KMS-11 (cell line): ENCODE measurements at regions not wholly inside any gene's neighbourhood (a gene's known extent, or its start where the extent isn't known, plus 50 kb on each side); places are given as distances from the start of the nearest gene placed in this dataset.
"Not testable (repeated sequence)": the region's sequence is repeated elsewhere in the genome, so short reads cannot be mapped to it uniquely, and the experiment has no call there.

Source experiments
- H2AFZ ChIP-seq: fragments of 200-600 bp; sonication (generic); 2 replicates; pipeline ENCODE4 v1.6.1; 2016; ENCODE audit warnings: antibody characterized with exemption, mixed run types, low read depth
- H3K27ac ChIP-seq: fragments of 200-600 bp; sonication (generic); 2 replicates; pipeline ENCODE4 v1.6.1; 2016; ENCODE audit warnings: mild to moderate bottlenecking, mixed run types
- H3K27me3 ChIP-seq: fragments of 200-600 bp; sonication (generic); 2 replicates; pipeline ENCODE4 v1.6.1; 2017; ENCODE audit warnings: mild to moderate bottlenecking, low read depth, mixed run types, moderate library complexity; ENCODE audit not compliant: insufficient read depth
- H3K36me3 ChIP-seq: fragments of 200-600 bp; sonication (generic); 2 replicates; pipeline ENCODE4 v1.6.1; 2017; ENCODE audit warnings: mild to moderate bottlenecking, mixed run types; ENCODE audit not compliant: insufficient read depth
- H3K4me1 ChIP-seq: fragments of 200-600 bp; sonication (generic); 2 replicates; pipeline ENCODE4 v1.6.1; 2016; ENCODE audit warnings: mild to moderate bottlenecking, low read depth, mixed run types; ENCODE audit not compliant: poor library complexity, severe bottlenecking
- H3K4me2 ChIP-seq: fragments of 200-600 bp; sonication (generic); 2 replicates; pipeline ENCODE4 v1.7.0; 2016; ENCODE audit warnings: mild to moderate bottlenecking, mixed run types
- H3K4me3 ChIP-seq: fragments of 200-600 bp; sonication (generic); IDR thresholded peaks from 2 replicates; pipeline ENCODE4 v1.6.1; 2017; ENCODE audit warnings: low read depth, low read length, mixed read lengths; ENCODE audit not compliant: insufficient read depth
- H3K79me2 ChIP-seq: fragments of 200-600 bp; sonication (generic); 2 replicates; pipeline ENCODE4 v1.6.1; 2016; ENCODE audit warnings: low read depth, mixed run types; ENCODE audit not compliant: insufficient read depth
- H3K9ac ChIP-seq: fragments of 200-600 bp; sonication (generic); 2 replicates; pipeline ENCODE4 v1.6.1; 2016; ENCODE audit warnings: mild to moderate bottlenecking, mixed run types
- H4K20me1 ChIP-seq: fragments of 200-600 bp; sonication (generic); 2 replicates; pipeline ENCODE4 v1.6.1; 2016; ENCODE audit warnings: mild to moderate bottlenecking, mixed run types; ENCODE audit not compliant: insufficient read depth
- CTCF ChIP-seq: fragments of 200-600 bp; sonication (generic); conservative IDR thresholded peaks from 2 replicates; pipeline ENCODE4 v1.6.1; 2017; ENCODE audit warnings: low read depth, mild to moderate bottlenecking, antibody characterized with exemption, low read length, moderate library complexity, mixed read lengths

DNA sequence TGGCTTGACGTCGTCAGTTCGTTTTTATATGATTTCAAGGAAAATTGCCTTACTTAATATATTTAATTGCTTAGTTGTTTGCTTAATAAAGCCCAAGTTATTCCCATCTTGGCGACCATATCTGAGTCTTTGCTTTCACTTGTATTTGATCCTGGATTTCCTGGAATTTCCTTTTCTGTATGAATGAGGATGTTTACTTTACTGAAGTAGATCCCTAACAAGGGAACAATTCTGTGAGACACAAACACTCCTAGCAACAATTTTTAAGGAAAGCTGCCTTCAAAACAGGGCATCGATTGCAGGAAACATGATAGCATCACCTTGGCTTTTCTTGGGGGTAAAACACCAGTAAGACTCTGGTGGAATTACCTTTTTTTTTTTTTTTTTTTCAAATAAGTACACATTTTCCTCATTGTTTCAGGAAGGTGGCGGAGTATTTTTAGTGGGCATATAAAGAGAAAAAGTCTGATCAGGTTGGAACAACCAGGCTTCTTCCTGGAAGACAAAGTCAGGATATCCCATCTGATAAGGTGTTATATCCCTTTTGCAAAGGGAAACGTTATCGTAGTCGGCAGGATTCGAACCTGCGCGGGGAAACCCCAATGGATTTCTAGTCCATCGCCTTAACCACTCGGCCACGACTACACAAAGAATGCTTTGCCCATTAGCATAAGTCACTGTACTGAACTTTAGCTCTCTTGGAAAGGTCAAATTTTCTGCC lies 68.5 kb upstream of the ZNF184 start:
- H2AFZ ChIP-seq = no peak overlapping the region

DNA sequence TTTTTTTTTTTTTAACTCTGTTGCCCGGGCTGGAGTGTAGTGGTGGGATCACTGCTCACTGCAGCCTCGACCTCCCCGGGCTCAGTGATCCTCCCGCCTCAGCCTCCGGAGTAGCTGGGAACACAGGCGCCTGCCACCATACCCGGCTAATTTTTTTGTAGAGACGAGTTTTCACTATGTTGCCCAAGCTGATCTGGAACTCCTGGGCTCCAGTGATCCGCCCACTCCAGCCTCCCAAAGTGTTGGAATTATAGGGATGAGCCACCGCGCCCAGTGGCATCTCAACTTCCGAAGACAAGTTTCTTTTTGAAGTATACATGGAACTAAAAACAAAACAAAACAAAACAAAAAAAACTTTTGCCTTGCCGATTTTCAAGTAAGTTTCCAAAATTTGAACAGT lies 66.6 kb upstream of the ZNF184 start:
- no peak for TF ChIP-seq CTCF
- Histone ChIP-seq H3K9ac (no peak overlapping the region), H3K4me2 (no peak overlapping the region), H3K27ac (no peak overlapping the region), H2AFZ (no peak overlapping the region), H3K36me3 (no peaks in the 10 kb centered on the region), H3K79me2 (no peaks in the 10 kb centered on the region), H3K27me3 (no peaks in the 10 kb centered on the region), H3K4me3 (no peak overlapping the region), H4K20me1 (no peaks in the 10 kb centered on the region), H3K4me1 (no peaks in the 10 kb centered on the region)

More for the DNA sequence above, 68.5 kb upstream of the ZNF184 start:
- Histone ChIP-seq H3K27me3 (no peaks in the 10 kb centered on the region), H3K27ac (no peak overlapping the region), H3K4me3 (no peak overlapping the region), H3K36me3 (no peaks in the 10 kb centered on the region), H3K79me2 (no peaks in the 10 kb centered on the region), H3K4me1 (no peaks in the 10 kb centered on the region), H3K4me2 (no peak overlapping the region), H3K9ac (no peak overlapping the region), H4K20me1 (no peaks in the 10 kb centered on the region)
- no peak for TF ChIP-seq CTCF

GRCh38 chr6:27532820-27533538 lies 60.1 kb upstream of the ZNF184 start:
- H3K27me3 ChIP-seq = no peaks in the 10 kb centered on the region
- no peaks in the 10 kb centered on the region for H3K79me2 ChIP-seq
- H3K4me2 ChIP-seq = no peak overlapping the region
- TF ChIP-seq CTCF = no peak
- no peak overlapping the region for H3K27ac ChIP-seq
- H3K9ac ChIP-seq = no peak overlapping the region
- H3K4me1 ChIP-seq = no peaks in the 10 kb centered on the region
- H3K4me3 ChIP-seq = no peak overlapping the region
- no peaks in the 10 kb centered on the region for H4K20me1 ChIP-seq
- no peaks in the 10 kb centered on the region for H3K36me3 ChIP-seq
- no peak overlapping the region for H2AFZ ChIP-seq

DNA sequence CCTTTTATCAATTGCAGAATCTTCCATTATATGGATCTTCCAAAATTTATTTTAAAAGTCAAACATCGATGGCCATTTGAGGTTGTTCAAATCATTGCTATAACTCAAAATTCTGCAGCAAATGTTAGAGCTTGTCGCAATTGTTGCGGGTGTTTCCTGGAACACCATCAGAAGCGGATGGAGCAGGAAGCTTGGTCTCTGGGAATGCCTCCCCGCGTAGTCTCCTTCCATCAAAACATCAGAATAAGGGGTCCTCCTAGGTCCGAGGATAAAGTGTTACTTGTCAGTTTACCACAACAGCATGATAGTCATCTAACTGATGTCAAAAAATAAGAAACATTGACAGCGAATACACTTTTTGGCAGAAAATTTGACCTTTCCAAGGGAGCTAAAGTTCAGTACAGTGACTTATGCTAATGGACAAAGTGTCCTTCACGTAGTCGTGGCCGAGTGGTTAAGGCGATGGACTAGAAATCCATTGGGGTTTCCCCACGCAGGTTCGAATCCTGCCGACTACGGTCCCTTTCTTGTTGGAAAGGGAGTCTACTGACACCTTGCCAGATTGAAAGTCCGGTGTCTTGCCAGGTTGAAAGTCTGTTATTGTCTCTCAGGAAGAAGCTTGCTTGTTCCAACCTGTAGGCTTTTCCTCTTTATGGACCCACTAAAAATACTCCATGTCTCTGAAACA lies 59.0 kb upstream of the ZNF184 start:
- Histone ChIP-seq H3K79me2 (no peaks in the 10 kb centered on the region), H3K4me1 (no peaks in the 10 kb centered on the region), H3K36me3 (no peaks in the 10 kb centered on the region), H4K20me1 (no peaks in the 10 kb centered on the region), H3K4me3 (no peak overlapping the region), H3K4me2 (no peak overlapping the region), H3K9ac (no peak overlapping the region), H2AFZ (no peak overlapping the region), H3K27me3 (no peaks in the 10 kb centered on the region), H3K27ac (no peak overlapping the region)
- no peak for TF ChIP-seq CTCF

- not testable (repeated sequence) for H4K20me1 ChIP-seq, H3K9ac ChIP-seq, H3K27ac ChIP-seq, H3K4me2 ChIP-seq, H3K4me3 ChIP-seq, H3K27me3 ChIP-seq, H3K4me1 ChIP-seq, H3K79me2 ChIP-seq, H2AFZ ChIP-seq, H3K36me3 ChIP-seq
Measured at GRCh38 chr6:27529796-27530195, 56.9 kb upstream of the ZNF184 start.
